NB4 (cell line): ENCODE measurements at regions not wholly inside any gene's neighbourhood (a gene's known extent, or its start where the extent isn't known, plus 50 kb on each side); places are given as distances from the start of the nearest gene placed in this dataset.

ENCODE experiments used
- POLR2A ChIP-seq: IDR thresholded peaks from 2 replicates; pipeline ENCODE4 v1.6.1; 2011; ENCODE audit warnings: mild to moderate bottlenecking; ENCODE audit not compliant: insufficient read length; ENCODE audit errors: extremely low read depth
- TF ChIP-seq, protein P1 (sequence below): IDR thresholded peaks from 2 replicates; pipeline ENCODE4 v1.6.1; 2011; ENCODE audit warnings: low read depth, low read length
- TF ChIP-seq, protein P2 (sequence below): IDR thresholded peaks from one replicate; pipeline ENCODE4 v1.5.1; 2012; ENCODE audit warnings: low read depth, low read length

DNA sequence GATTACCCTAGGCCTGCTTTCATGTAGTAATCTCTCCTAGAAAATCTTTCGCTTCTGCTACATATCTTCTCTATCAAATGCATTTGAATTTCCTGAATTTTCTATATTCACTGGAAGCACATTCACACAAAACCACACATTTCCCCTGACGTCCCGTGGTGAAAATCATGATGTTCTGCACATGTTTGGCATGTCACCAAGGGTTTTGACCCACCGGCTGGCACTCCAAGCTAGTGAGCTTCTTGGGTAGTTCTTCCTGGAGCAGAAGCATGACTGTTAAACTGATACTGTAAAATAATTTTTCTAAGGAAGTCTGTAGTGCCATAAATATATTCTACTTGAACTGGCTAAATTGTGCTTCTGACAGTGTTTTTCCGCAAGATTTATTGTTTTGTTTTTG is 510.1 kb upstream of the SLC8A1 start:
- TF ChIP-seq, protein P1, sequence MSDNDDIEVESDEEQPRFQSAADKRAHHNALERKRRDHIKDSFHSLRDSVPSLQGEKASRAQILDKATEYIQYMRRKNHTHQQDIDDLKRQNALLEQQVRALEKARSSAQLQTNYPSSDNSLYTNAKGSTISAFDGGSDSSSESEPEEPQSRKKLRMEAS = no peak
- no peak for TF ChIP-seq POLR2A
- TF ChIP-seq, protein P2, sequence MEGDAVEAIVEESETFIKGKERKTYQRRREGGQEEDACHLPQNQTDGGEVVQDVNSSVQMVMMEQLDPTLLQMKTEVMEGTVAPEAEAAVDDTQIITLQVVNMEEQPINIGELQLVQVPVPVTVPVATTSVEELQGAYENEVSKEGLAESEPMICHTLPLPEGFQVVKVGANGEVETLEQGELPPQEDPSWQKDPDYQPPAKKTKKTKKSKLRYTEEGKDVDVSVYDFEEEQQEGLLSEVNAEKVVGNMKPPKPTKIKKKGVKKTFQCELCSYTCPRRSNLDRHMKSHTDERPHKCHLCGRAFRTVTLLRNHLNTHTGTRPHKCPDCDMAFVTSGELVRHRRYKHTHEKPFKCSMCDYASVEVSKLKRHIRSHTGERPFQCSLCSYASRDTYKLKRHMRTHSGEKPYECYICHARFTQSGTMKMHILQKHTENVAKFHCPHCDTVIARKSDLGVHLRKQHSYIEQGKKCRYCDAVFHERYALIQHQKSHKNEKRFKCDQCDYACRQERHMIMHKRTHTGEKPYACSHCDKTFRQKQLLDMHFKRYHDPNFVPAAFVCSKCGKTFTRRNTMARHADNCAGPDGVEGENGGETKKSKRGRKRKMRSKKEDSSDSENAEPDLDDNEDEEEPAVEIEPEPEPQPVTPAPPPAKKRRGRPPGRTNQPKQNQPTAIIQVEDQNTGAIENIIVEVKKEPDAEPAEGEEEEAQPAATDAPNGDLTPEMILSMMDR = no peak
